IMR-90 (cell line): ENCODE measurements at regions not wholly inside any gene's neighbourhood (a gene's known extent, or its start where the extent isn't known, plus 50 kb on each side); places are given as distances from the start of the nearest gene placed in this dataset.

Source experiments
- BHLHE40 ChIP-seq: fragments of 150-350 bp; IDR thresholded peaks from 2 replicates; pipeline ENCODE4 v1.6.1; 2016; ENCODE audit warnings: mild to moderate bottlenecking, low read depth, low read length
- CHD1 ChIP-seq: IDR thresholded peaks from 2 replicates; pipeline ENCODE4 v1.6.1; 2012; ENCODE audit warnings: low read depth, low read length, improper control_type of control experiment
- CTCF ChIP-seq: conservative IDR thresholded peaks from 2 replicates; pipeline ENCODE4 v1.5.1; 2012; ENCODE audit warnings: mild to moderate bottlenecking, low read depth, low read length, improper control_type of control experiment
- ELK1 ChIP-seq: fragments of 150-350 bp; IDR thresholded peaks from 2 replicates; pipeline ENCODE4 v1.6.1; 2016; ENCODE audit warnings: low read depth, mild to moderate bottlenecking, low read length, moderate library complexity, borderline replicate concordance
- FOS ChIP-seq: fragments of 150-350 bp; IDR thresholded peaks from 2 replicates; pipeline ENCODE4 v1.6.1; 2016; ENCODE audit warnings: low read depth, low read length
- MAFK ChIP-seq: IDR thresholded peaks from 2 replicates; pipeline ENCODE4 v1.6.1; 2012; ENCODE audit warnings: low read depth, low read length, improper control_type of control experiment
- MAZ ChIP-seq: IDR thresholded peaks from 2 replicates; pipeline ENCODE4 v1.6.1; 2012; ENCODE audit warnings: low read depth, mild to moderate bottlenecking, low read length, improper control_type of control experiment, moderate library complexity, borderline replicate concordance
- MXI1 ChIP-seq: IDR thresholded peaks from 2 replicates; pipeline ENCODE4 v1.6.1; 2012; ENCODE audit warnings: low read depth, mild to moderate bottlenecking, low read length, moderate library complexity, borderline replicate concordance
- NFE2L2 ChIP-seq: fragments of 150-350 bp; IDR thresholded peaks from 2 replicates; pipeline ENCODE4 v1.6.1; 2016; ENCODE audit warnings: low read depth, mild to moderate bottlenecking, low read length
- POLR2A ChIP-seq: IDR thresholded peaks from 2 replicates; pipeline ENCODE4 v1.6.1; 2012; ENCODE audit warnings: mild to moderate bottlenecking, low read depth, low read length
- RAD21 ChIP-seq: IDR thresholded peaks from 2 replicates; pipeline ENCODE4 v1.6.1; 2012; ENCODE audit warnings: low read length, improper control_type of control experiment
- RCOR1 ChIP-seq: IDR thresholded peaks from 2 replicates; pipeline ENCODE4 v1.6.1; 2012; ENCODE audit warnings: mild to moderate bottlenecking, low read length, improper control_type of control experiment; ENCODE audit not compliant: insufficient replicate concordance
- RFX5 ChIP-seq: IDR thresholded peaks from 2 replicates; pipeline ENCODE4 v1.8.0; 2012; ENCODE audit warnings: low read depth, mild to moderate bottlenecking, low read length, moderate library complexity
- USF2 ChIP-seq: fragments of 150-350 bp; IDR thresholded peaks from 2 replicates; pipeline ENCODE4 v1.6.1; 2017; ENCODE audit warnings: mild to moderate bottlenecking, antibody characterized with exemption, low read length, low read depth

GRCh38 chr3:82627733-82628132 is 866.3 kb upstream of the GBE1 start:
- no peak for TF ChIP-seq CTCF
- no peak for TF ChIP-seq POLR2A
- TF ChIP-seq RAD21, result no peak
- no peak for TF ChIP-seq BHLHE40
- TF ChIP-seq USF2, result no peak
- TF ChIP-seq RCOR1, result no peak
- TF ChIP-seq CHD1, result no peak
- no peak for TF ChIP-seq FOS
- TF ChIP-seq RFX5, result no peak
- no peak for TF ChIP-seq NFE2L2
- no peak for TF ChIP-seq MXI1
- no peak for TF ChIP-seq ELK1
- TF ChIP-seq MAFK, result no peak
- TF ChIP-seq MAZ, result no peak
